ENCODE measurements at regions not wholly inside any gene's neighbourhood (a gene's known extent, or its start where the extent isn't known, plus 50 kb on each side); places are given as distances from the start of the nearest gene placed in this dataset.

- ChIA-PET CTCF (interaction anchor here (1.2 kb wide), 1 partner anchor 127 kb away, joined by 3 read pairs; no protein-coding TSS in a partner anchor), POLR2A (no interaction called here)
- no peak for DNase-seq
- Mint-ChIP-seq H3K4me1 (ENCODE audit: low read depth) (no peaks in the 10 kb centered on the region), H3K27me3 (no peaks in the 10 kb centered on the region), H3K27ac (no peak overlapping the region), H3K9me3 (no peaks in the 10 kb centered on the region), H3K36me3 (no peaks in the 10 kb centered on the region), H3K4me3 (no peak overlapping the region)
- intact Hi-C loops (cut with micrococcal nuclease) = no loop called here
Observed at GRCh38 chr1:173128742-173129141, 78.0 kb upstream of the TNFSF18 start.

DNA sequence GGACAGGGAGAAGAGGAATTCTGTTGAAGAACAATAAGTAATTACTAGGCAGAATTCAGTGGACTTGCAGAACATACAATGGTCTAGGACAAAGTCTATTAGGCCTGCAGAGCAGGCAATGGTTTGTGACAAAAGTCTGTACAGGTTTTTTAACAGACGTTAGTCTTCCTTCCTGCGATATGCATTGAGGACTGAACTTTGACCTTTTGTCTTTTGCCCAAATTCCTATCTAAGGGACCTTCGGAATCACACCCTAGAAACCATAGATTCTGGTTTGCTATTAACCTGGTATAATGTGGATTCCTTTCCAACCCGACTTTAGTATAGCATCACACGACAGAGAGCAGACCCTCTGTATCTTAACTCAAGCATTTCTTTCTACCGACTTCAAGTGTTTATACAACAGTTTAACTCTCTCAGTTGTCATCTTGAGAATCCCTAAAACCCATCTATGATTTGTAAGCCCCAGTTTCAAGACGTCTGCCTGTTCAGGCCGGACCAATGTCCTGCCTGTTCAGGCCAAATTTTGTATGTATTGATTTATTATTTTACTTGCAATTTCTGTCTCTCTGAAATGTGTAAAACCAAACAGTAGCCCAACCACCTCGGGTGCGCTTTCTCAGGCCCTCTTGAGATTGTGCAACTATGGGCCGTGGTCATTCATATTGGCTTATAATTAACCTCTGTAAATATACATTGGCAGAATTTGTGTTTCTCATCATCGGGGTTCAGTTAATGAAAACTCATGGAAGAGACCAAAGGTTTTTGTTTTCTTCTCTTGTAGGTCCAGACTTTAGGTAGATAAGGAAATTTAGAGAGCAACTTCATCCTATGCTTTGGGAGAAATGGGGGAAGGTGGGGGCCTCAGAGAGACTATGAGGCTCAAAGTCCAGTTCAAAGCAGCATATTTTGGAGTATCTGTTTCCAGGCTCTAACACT is 76.9 kb upstream of the TNFSF18 start:
- no peaks in the 10 kb centered on the region for H3K4me1 Mint-ChIP-seq (ENCODE audit: low read depth)
- no peaks in the 10 kb centered on the region for H3K9me3 Mint-ChIP-seq
- no peaks in the 10 kb centered on the region for H3K27me3 Mint-ChIP-seq
- no peak for DNase-seq
- ChIA-PET CTCF (interaction anchor here (1.2 kb wide), 1 partner anchor 128 kb away, joined by 3 read pairs; no protein-coding TSS in a partner anchor), POLR2A (no interaction called here)
- intact Hi-C loops (cut with micrococcal nuclease) = no loop called here
- no peak overlapping the region for H3K4me3 Mint-ChIP-seq
- H3K36me3 Mint-ChIP-seq = no peaks in the 10 kb centered on the region
- H3K27ac Mint-ChIP-seq = no peak overlapping the region

DNA sequence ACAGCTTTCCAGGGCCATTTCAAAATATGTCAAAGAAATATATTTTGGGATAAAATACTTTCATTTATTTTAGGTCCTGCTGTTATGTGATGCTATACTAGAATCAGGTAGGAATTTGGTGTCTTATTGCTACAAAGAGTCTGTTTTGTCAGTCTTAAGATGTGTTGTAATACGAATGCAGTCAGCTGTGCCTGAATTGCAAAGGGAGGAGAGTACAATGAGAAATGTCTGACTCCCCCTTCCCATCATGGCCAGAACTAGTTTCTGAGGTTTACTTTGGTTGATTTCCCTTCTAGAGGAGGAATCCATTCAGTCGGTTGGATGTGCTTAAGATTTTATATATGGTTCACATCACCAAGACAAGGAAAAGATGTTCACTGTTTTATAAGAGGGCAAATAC is 75.7 kb upstream of the TNFSF18 start:
- ChIA-PET POLR2A (no interaction called here), CTCF (no interaction called here)
- Mint-ChIP-seq H3K27me3 (no peaks in the 10 kb centered on the region), H3K4me1 (ENCODE audit: low read depth) (no peaks in the 10 kb centered on the region), H3K4me3 (no peak overlapping the region), H3K9me3 (no peaks in the 10 kb centered on the region), H3K36me3 (no peaks in the 10 kb centered on the region), H3K27ac (no peak overlapping the region)
- intact Hi-C loops (cut with micrococcal nuclease) = no loop called here
- DNase-seq = no peak

- CTCF ChIA-PET = interaction anchor here (0.7 kb wide), 1 partner anchor 11 kb away, joined by 3 read pairs; no protein-coding TSS in a partner anchor
Observed at GRCh38 chr1:173122958-173123852, 72.5 kb upstream of the TNFSF18 start.

GRCh38 chr1:173122344-173122935 is 71.7 kb upstream of the TNFSF18 start:
- POLR2A ChIA-PET = no interaction called here
- H3K4me3 Mint-ChIP-seq = no peak overlapping the region
- H3K9me3 Mint-ChIP-seq = no peaks in the 10 kb centered on the region
- CTCF ChIA-PET = interaction anchor here (0.7 kb wide), 1 partner anchor 11 kb away, joined by 3 read pairs; no protein-coding TSS in a partner anchor
- intact Hi-C loops (cut with micrococcal nuclease) = no loop called here
- no peaks in the 10 kb centered on the region for H3K4me1 Mint-ChIP-seq (ENCODE audit: low read depth)
- no peak for DNase-seq
- H3K27me3 Mint-ChIP-seq = no peaks in the 10 kb centered on the region
- H3K36me3 Mint-ChIP-seq = no peaks in the 10 kb centered on the region
- no peak overlapping the region for H3K27ac Mint-ChIP-seq

More at GRCh38 chr1:173122958-173123852, 72.5 kb upstream of the TNFSF18 start:
- no peak for DNase-seq
- Mint-ChIP-seq H3K36me3 (no peaks in the 10 kb centered on the region), H3K9me3 (no peaks in the 10 kb centered on the region), H3K4me3 (no peak overlapping the region), H3K4me1 (ENCODE audit: low read depth) (no peaks in the 10 kb centered on the region), H3K27ac (no peak overlapping the region), H3K27me3 (no peaks in the 10 kb centered on the region)
- POLR2A ChIA-PET = no interaction called here
- intact Hi-C loops (cut with micrococcal nuclease) = no loop called here

DNA sequence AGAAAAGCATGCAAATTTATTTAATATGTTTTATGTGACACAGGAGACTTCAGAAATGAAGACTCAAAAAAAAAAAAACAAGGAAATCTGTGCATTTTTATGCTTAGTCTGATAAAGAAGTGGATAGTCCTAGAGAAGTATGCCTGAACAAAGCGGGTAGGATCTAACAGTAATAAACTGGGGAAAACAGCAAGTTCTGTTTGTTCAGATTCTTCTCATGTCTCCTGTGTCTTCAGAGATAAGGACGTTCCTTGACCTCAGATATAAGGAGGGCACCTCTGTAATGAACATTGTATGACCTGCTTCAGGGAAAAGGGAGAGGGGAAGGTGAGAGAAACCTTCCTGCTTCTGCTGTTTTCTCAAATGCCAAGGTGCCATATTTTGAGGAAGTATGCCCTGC is 67.7 kb upstream of the TNFSF18 start:
- peaks cover 1% of the 10 kb centered on the region for H3K27me3 Mint-ChIP-seq
- intact Hi-C loops (cut with micrococcal nuclease) = no loop called here
- H3K4me3 Mint-ChIP-seq = no peak overlapping the region
- CTCF ChIA-PET = interaction anchor here (0.7 kb wide), 1 partner anchor 373 kb away, joined by 3 read pairs; no protein-coding TSS in a partner anchor
- DNase-seq = no peak
- no peaks in the 10 kb centered on the region for H3K4me1 Mint-ChIP-seq (ENCODE audit: low read depth)
- H3K27ac Mint-ChIP-seq = no peak overlapping the region
- POLR2A ChIA-PET = no interaction called here
- H3K9me3 Mint-ChIP-seq = no peaks in the 10 kb centered on the region
- H3K36me3 Mint-ChIP-seq = no peaks in the 10 kb centered on the region

- DNase-seq = no peak
- Mint-ChIP-seq H3K27me3 (peaks cover 1% of the 10 kb centered on the region), H3K4me1 (ENCODE audit: low read depth) (no peaks in the 10 kb centered on the region), H3K36me3 (no peaks in the 10 kb centered on the region), H3K27ac (no peak overlapping the region), H3K4me3 (no peak overlapping the region), H3K9me3 (no peaks in the 10 kb centered on the region)
- ChIA-PET POLR2A (no interaction called here), CTCF (no interaction called here)
- intact Hi-C loops (cut with micrococcal nuclease) = no loop called here
Observed at GRCh38 chr1:173117761-173118160, 67.0 kb upstream of the TNFSF18 start.

DNA sequence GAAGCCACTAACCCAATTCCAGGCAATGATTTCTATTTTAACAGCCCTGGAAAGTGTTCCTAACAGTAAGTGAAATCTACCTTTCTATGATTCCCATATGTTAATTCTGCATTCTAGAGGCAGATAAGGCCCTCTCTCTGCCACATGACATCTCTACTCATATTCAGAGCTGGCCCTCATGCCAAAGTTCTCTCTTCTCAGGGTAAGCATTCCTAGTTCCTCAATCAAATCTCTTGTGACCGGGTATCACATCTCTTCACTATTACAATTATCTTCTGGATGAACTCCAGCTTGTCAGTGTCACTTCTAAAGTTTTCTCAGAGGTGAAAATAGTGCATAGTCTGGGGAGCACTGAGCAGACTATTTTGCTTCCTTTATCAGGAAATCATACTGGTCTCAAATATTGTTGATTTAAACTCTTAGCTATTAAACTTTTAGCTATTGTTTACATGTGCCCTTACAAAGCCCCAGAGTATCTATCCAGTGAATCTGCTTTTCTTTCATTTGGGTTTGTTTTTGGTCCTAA is 66.4 kb upstream of the TNFSF18 start:
- no peak overlapping the region for H3K4me3 Mint-ChIP-seq
- H3K27ac Mint-ChIP-seq = no peak overlapping the region
- POLR2A ChIA-PET = no interaction called here
- no peaks in the 10 kb centered on the region for H3K36me3 Mint-ChIP-seq
- peaks cover 1% of the 10 kb centered on the region for H3K27me3 Mint-ChIP-seq
- no peak for DNase-seq
- CTCF ChIA-PET = no interaction called here
- intact Hi-C loops (cut with micrococcal nuclease) = no loop called here
- no peaks in the 10 kb centered on the region for H3K4me1 Mint-ChIP-seq (ENCODE audit: low read depth)
- H3K9me3 Mint-ChIP-seq = no peaks in the 10 kb centered on the region

DNA sequence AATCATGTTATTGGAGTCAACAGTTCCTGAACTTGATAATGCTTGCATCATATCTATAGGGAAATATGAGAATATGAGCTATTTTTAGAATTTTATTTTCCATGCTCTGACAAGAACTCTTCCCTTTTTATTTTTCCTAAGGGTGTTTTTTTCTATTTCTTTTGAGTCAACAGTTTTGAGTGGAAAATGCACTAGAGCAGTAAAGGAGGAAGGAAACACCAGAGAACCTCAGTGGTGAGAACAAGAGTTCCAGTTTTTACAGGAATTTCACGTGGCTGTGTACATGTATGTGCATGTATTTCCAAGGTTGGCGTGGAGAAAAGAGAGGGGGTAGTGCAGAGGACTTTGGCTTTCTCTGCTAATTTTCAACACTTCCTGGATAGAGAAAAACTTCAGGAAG is 63.6 kb upstream of the TNFSF18 start:
- no peak overlapping the region for H3K4me3 Mint-ChIP-seq
- H3K27ac Mint-ChIP-seq = no peak overlapping the region
- H3K9me3 Mint-ChIP-seq = no peaks in the 10 kb centered on the region
- ChIA-PET POLR2A (no interaction called here), CTCF (no interaction called here)
- H3K27me3 Mint-ChIP-seq = peaks cover 1% of the 10 kb centered on the region
- intact Hi-C loops (cut with micrococcal nuclease) = no loop called here
- no peaks in the 10 kb centered on the region for H3K4me1 Mint-ChIP-seq (ENCODE audit: low read depth)
- H3K36me3 Mint-ChIP-seq = no peaks in the 10 kb centered on the region
- no peak for DNase-seq

DNA sequence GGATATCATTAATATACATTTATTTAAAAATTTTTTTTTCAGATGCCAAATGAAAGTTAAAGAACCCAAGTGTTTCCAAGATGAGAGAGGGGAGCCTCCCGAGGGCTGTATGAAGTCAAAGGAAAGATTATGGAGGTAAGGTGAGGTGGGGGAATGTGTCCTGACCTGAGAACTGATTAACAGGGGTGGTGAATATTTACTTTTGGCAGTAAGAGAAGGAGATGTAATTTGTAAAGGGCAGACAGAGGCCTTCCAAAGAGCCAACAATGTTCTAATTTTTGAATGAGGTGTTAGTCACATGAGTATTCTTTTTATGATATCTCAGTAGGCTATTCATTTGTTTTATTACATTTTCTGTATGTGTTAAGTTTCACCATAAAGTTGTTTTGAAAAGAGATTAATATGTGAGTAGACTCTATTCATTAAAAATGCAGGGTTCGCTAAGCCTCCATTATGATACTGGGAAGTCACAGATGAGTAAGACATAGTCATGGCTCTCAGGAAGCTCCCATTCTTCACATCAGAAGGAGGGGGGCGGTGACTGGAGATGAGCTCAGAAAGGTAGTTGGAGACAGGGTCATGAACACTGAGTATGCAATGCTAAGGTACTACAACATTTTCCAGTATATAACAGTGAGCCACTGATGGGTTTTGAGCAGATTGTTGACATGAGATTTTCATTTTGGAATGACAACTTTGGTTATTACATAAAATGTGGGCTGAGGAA is 62.4 kb upstream of the TNFSF18 start:
- Mint-ChIP-seq H3K4me1 (ENCODE audit: low read depth) (no peaks in the 10 kb centered on the region), H3K4me3 (no peak overlapping the region), H3K27ac (no peak overlapping the region), H3K27me3 (peaks cover 1% of the 10 kb centered on the region), H3K36me3 (peaks cover 3% of the 10 kb centered on the region), H3K9me3 (peaks cover 7% of the 10 kb centered on the region)
- intact Hi-C loops (cut with micrococcal nuclease) = no loop called here
- CTCF ChIA-PET = no interaction called here
- POLR2A ChIA-PET = no interaction called here
- peak; percentile 12 for DNase-seq

DNA sequence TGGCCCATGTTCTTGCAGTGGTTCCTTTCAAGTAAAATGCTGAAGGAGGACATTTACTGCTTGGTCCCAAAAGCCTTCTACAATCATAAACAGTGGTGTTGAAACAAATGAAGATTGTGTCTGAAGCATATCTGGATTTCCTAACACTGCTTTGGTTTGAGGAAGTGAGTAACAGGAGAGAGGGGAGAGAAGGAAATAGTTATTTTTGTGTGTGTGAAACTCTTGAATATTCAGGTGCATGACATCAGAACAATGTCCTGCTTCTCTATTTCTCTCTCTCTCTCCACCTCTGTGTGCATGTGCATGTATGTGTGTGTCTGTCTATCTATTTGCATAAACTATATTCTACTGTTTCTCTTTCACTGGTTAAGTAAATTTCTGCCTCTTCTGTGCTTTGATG is 61.4 kb upstream of the TNFSF18 start:
- Mint-ChIP-seq H3K36me3 (peaks cover 7% of the 10 kb centered on the region), H3K27me3 (peaks cover 1% of the 10 kb centered on the region), H3K4me1 (ENCODE audit: low read depth) (no peaks in the 10 kb centered on the region), H3K27ac (no peak overlapping the region), H3K9me3 (peaks cover 15% of the 10 kb centered on the region), H3K4me3 (no peak overlapping the region)
- CTCF ChIA-PET = interaction anchor here (0.5 kb wide), 1 partner anchor 11 kb away, joined by 3 read pairs; no protein-coding TSS in a partner anchor
- intact Hi-C loops (cut with micrococcal nuclease) = no loop called here
- no peak for DNase-seq
- POLR2A ChIA-PET = no interaction called here

Data from activated CD4-positive, alpha-beta memory T cell treated with anti-CD3 and anti-CD28 coated beads for 36 hours (primary cell).